Activated CD4-positive, alpha-beta T cell treated with anti-CD3 and anti-CD28 coated beads, Interleukin-2, amount 10 ng/mL, durations not matched to agents 7 days and 5 days (primary cell): ENCODE measurements at regions not wholly inside any gene's neighbourhood (a gene's known extent, or its start where the extent isn't known, plus 50 kb on each side); places are given as distances from the start of the nearest gene placed in this dataset.

ENCODE experiments used
- CTCF ChIA-PET: fragments of 350-600 bp; sonication (Branson Sonifier 250); formaldehyde crosslinking; loops from one replicate; lab custom pipeline; 2021; ENCODE audit warnings: antibody characterized with exemption; lab: Charles Lee
- POLR2A ChIA-PET: fragments of 350-600 bp; sonication (Branson Sonifier 250); formaldehyde crosslinking; loops from one replicate; lab custom pipeline; 2021; ENCODE audit warnings: antibody characterized with exemption; lab: Charles Lee
- DNase-seq: peaks from one replicate; pipeline ENCODE4 v3.0.0-alpha.2; 2020
- H3K27ac Mint-ChIP-seq: one replicate; pipeline ENCODE4 v1.8.0; 2021; ENCODE audit warnings: mild to moderate bottlenecking, moderate library complexity, mixed read lengths
- H3K27me3 Mint-ChIP-seq: one replicate; pipeline ENCODE4 v1.8.0; 2021; ENCODE audit warnings: mixed read lengths
- H3K36me3 Mint-ChIP-seq: one replicate; pipeline ENCODE4 v1.8.0; 2021; ENCODE audit warnings: low read depth, mixed read lengths
- H3K4me1 Mint-ChIP-seq: one replicate; pipeline ENCODE4 v1.8.0; 2021; ENCODE audit warnings: mixed read lengths
- H3K4me3 Mint-ChIP-seq: one replicate; pipeline ENCODE4 v1.8.0; 2021; ENCODE audit warnings: mild to moderate bottlenecking, moderate library complexity, mixed read lengths
- H3K9me3 Mint-ChIP-seq: one replicate; pipeline ENCODE4 v1.8.0; 2021; ENCODE audit warnings: mixed read lengths

DNA sequence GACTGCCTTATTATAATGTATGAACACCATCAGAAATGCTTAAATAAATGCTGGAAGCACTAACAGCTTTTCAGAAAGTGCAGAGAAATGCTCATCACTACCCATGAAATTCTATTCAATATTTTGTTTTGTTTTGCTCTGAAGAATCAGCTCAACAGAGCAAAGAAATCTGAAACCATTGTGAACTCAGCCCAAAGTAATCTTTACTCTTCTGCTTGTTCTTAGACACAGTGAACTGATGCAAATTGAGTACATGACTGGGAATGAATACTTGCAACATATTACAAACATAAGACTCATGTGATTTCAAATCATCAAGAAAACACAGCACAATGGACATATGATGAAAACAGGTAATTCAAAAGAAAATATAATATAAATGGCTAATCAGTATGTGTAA, 404.6 kb upstream of the OPRM1 start:
- Mint-ChIP-seq H3K9me3 (no peaks in the 10 kb centered on the region), H3K27me3 (no peaks in the 10 kb centered on the region), H3K4me1 (no peaks in the 10 kb centered on the region), H3K36me3 (no peaks in the 10 kb centered on the region), H3K4me3 (no peak overlapping the region), H3K27ac (no peak overlapping the region)
- ChIA-PET CTCF (no interaction called here), POLR2A (no interaction called here)
- DNase-seq = no peak

DNA sequence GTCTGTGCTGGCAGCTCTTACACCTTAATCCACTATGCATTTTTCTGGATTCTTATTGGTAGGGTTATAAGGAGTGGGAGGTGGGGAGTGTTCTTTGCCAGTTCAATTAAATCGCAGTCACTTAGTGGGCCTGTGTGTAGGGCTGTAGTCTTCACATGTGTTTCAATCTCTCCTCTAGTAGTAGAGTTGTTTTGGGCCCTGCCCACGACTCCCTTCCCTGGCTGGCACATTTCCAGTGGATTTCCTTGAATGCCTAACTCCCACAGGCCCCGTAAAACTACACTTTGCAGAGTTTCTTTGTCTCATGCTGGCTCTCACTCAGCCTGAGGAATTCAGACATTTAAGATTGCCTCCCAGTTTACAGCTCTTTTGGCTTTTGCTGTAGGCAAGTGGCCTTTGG, 414.0 kb upstream of the OPRM1 start:
- CTCF ChIA-PET = no interaction called here
- Mint-ChIP-seq H3K27ac (no peak overlapping the region), H3K4me1 (no peaks in the 10 kb centered on the region), H3K27me3 (no peaks in the 10 kb centered on the region), H3K4me3 (no peak overlapping the region), H3K36me3 (no peaks in the 10 kb centered on the region), H3K9me3 (no peaks in the 10 kb centered on the region)
- no peak for DNase-seq
- POLR2A ChIA-PET = no interaction called here

DNA sequence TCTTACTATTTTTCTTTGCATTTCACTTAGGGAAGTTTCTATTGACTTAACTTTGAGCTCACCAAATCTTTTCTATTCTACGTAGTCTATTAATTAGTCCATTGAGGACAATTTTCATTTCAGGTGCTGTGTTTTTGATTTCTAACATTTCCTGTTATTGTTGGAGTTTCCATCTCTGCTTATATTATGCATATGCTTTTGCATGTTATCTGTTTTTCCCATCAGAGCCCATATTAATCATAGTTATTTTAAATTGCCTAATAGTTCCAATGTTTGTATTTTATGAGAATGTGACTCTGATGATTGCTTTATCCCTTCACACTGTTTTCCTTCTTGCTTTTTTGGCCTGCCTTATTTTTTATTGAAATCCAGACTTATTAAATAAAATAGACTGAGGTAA, 414.5 kb upstream of the OPRM1 start:
- Mint-ChIP-seq H3K27me3 (no peaks in the 10 kb centered on the region), H3K27ac (no peak overlapping the region), H3K9me3 (no peaks in the 10 kb centered on the region), H3K4me1 (no peaks in the 10 kb centered on the region), H3K4me3 (no peak overlapping the region), H3K36me3 (no peaks in the 10 kb centered on the region)
- DNase-seq = no peak
- ChIA-PET POLR2A (no interaction called here), CTCF (no interaction called here)

DNA sequence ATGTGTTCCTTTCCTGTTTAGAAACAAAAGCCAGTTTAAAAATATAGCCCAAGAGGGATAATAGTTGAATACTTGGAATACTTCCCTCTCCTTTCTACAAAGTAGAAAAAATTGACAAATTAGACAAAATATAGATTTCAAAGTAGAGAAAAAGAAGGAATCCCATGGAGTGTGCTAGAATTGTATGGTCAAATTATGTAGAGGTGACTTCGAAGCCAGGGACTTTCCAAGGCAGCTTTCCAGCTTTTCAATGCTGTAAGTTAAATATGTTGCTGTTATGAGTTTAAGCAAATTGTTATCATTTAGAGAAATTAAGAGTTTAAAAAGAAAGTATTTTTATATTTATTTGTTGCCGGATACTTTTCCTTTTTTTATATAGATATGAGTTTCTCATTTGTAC, 415.5 kb upstream of the OPRM1 start:
- no peak overlapping the region for H3K4me3 Mint-ChIP-seq
- H3K27ac Mint-ChIP-seq = no peak overlapping the region
- ChIA-PET CTCF (no interaction called here), POLR2A (no interaction called here)
- no peak for DNase-seq
- H3K4me1 Mint-ChIP-seq = no peaks in the 10 kb centered on the region
- H3K9me3 Mint-ChIP-seq = no peaks in the 10 kb centered on the region
- no peaks in the 10 kb centered on the region for H3K36me3 Mint-ChIP-seq
- H3K27me3 Mint-ChIP-seq = no peaks in the 10 kb centered on the region

DNA sequence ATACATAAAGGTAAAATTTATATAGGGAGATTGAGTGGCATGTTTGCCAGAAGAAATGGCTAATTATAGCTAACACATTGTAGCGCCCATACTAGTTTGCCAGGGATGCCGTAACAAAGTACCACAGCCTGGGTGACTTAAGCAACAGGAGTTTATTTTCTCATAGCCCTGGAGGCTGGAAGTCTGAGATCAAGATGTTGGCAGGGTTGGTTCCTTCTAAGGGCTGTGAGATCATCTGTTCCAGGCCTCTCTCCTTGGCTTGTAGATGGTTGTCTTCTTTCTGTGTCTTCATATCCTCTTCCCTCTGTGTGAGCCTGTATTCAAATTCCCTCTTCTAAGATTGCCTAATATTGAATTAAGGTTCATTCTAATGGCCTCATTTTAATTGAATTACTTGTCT, 417.5 kb upstream of the OPRM1 start:
- Mint-ChIP-seq H3K36me3 (no peaks in the 10 kb centered on the region), H3K27me3 (no peaks in the 10 kb centered on the region), H3K9me3 (no peaks in the 10 kb centered on the region), H3K27ac (no peak overlapping the region), H3K4me1 (no peaks in the 10 kb centered on the region), H3K4me3 (no peak overlapping the region)
- ChIA-PET POLR2A (no interaction called here), CTCF (no interaction called here)
- DNase-seq = no peak

DNA sequence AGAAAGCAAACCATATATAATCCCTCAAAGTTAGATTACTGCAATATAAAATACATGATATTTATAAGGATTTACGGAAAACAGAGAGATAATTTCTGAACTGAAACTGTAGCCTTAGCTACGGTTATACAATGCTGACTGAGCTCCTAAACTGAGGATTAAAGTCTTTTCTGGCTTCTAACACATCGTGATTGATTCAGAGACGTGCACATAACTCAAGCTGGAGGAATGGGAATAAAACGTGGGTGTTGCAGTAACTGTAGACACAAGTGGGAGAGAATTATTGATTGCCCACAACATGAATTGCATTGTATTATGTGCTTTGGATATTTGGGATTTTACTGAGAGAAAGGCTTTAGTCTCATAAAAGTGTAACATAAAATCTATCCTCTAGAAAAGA, 418.0 kb upstream of the OPRM1 start:
- H3K4me1 Mint-ChIP-seq = no peaks in the 10 kb centered on the region

DNA sequence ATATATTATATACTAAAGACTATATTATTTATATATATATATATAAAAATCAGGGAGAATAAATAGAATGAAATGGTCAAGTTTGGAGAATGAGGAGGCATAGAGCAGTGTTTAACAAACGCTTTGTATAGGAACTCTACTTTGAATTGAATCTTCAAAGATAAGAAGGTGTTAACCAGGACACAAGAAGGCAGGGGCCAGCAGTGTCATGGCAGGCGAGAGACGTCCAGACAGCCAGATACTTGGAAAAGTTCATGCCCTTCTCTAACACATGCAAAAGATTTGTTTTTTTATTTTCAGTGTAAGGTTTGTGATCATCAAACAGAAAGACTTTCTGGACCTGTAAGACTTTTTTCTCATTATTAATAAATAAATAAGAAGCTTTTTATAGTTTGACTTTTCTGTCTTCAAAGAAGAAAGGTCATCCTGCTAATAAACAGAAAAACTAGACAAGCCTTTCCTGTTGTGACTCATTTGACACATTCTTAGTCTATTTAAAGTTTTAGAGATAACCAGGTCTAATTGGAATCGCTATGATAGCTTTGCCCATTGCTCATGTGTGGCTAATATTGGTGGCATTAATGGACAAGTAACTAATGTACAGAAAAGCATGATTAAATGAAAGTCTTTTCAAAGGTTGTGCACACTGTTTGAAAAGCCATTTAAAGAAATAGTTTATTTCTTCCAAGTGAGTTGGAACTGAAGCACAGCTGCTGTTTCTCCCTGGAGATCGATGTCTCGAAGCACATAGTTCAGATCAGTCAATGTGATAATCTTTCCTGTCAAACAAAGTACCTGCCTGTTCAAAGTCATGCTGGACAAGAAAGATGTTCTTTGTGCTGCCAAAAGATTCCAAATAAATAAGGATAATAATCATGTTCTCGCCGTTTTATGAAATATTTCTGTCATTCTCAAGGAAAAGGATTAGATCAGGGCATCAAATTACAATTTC, 420.4 kb upstream of the OPRM1 start:
- Mint-ChIP-seq H3K4me1 (no peaks in the 10 kb centered on the region), H3K9me3 (no peaks in the 10 kb centered on the region), H3K27me3 (no peaks in the 10 kb centered on the region), H3K4me3 (no peak overlapping the region), H3K27ac (no peak overlapping the region), H3K36me3 (no peaks in the 10 kb centered on the region)
- ChIA-PET CTCF (no interaction called here), POLR2A (interaction anchor here (0.6 kb wide), 1 partner anchor 12 kb away, joined by 3 read pairs; no protein-coding TSS in a partner anchor)
- DNase-seq = no peak

More for the DNA sequence above, 418.0 kb upstream of the OPRM1 start:
- no peaks in the 10 kb centered on the region for H3K9me3 Mint-ChIP-seq
- H3K27me3 Mint-ChIP-seq = no peaks in the 10 kb centered on the region
- no peaks in the 10 kb centered on the region for H3K36me3 Mint-ChIP-seq
- DNase-seq = no peak
- POLR2A ChIA-PET = no interaction called here
- no peak overlapping the region for H3K4me3 Mint-ChIP-seq
- no peak overlapping the region for H3K27ac Mint-ChIP-seq
- CTCF ChIA-PET = no interaction called here

DNA sequence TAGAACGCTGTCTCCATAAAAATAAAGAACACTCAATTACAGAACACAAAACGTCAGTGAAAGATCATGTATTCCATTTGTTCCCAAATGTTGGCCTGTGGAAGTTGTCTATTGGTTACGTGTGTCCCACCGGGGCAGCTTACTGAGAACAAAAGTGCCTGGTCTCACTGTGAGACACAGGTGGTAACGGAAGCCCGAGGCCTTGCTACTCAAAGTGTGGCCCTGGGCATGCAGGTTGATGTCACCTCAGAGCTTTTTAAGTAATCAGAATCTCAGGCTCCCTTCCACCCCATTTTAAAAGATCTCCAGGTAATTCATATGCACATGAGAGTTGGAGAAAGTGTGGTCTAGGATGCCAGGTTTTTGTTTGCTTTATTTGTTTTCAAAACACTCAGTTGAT, 422.5 kb upstream of the OPRM1 start:
- H3K27ac Mint-ChIP-seq = no peak overlapping the region
- no peaks in the 10 kb centered on the region for H3K4me1 Mint-ChIP-seq
- no peak for DNase-seq
- POLR2A ChIA-PET = no interaction called here
- H3K4me3 Mint-ChIP-seq = no peak overlapping the region
- no peaks in the 10 kb centered on the region for H3K9me3 Mint-ChIP-seq
- CTCF ChIA-PET = no interaction called here
- no peaks in the 10 kb centered on the region for H3K27me3 Mint-ChIP-seq
- H3K36me3 Mint-ChIP-seq = no peaks in the 10 kb centered on the region

DNA sequence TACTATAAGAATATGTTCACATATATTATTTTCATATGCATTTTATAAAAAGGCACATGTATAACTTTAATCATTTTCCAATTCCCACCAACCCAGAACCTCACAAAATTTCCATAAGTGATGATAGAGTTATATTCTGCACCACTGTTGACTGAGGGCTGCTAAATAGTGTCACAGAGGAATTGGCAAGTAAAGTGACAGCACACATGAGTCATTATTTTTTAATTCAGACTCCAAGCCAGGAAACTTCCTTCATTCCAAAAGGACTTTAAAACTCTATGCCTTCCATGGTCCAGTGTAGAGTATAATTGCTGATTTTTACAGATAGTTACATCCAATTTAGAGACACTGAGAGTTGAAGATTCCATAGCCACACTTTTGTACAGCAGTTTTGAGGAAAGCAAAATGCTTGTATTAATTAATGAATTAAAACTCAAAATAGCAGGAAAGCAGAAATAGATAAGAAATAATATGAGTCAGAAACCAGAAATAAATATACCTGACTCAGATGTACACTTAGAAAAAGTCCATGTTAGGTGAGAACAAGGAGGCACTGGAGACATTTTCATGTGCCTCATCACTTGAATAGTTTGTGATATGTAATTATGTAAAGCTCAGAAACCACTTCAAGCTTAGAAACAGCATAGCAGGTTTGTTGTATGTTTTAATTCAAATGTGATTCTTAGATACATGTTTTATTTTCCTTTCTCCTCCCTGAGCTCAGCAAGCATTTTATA, 425.2 kb upstream of the OPRM1 start:
- no peak overlapping the region for H3K27ac Mint-ChIP-seq
- POLR2A ChIA-PET = no interaction called here
- no peaks in the 10 kb centered on the region for H3K27me3 Mint-ChIP-seq
- H3K4me1 Mint-ChIP-seq = no peaks in the 10 kb centered on the region
- H3K4me3 Mint-ChIP-seq = no peak overlapping the region
- no peak for DNase-seq
- H3K9me3 Mint-ChIP-seq = no peaks in the 10 kb centered on the region
- H3K36me3 Mint-ChIP-seq = no peaks in the 10 kb centered on the region
- CTCF ChIA-PET = no interaction called here

DNA sequence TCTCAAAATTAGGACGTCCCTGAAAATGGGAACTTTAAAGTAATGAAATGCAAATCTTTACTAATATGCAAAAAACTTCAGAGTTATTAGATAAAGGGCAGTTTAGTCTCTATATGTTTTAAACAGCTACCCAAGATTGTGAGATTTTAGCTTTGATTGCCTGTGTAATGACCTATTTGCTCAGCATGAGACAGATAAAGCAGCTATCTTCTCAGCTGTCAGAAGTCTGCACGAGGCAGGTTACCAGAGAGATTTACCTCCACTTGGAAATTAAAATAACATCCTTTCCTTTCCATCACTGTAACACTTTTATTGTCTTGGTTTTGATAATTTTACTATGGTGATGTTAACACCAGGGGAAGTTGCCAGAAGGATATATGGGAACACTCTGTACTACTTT, 436.6 kb upstream of the OPRM1 start:
- no peaks in the 10 kb centered on the region for H3K27me3 Mint-ChIP-seq
- no peak overlapping the region for H3K27ac Mint-ChIP-seq
- ChIA-PET CTCF (no interaction called here), POLR2A (no interaction called here)
- DNase-seq = no peak
- no peaks in the 10 kb centered on the region for H3K9me3 Mint-ChIP-seq
- H3K4me3 Mint-ChIP-seq = no peak overlapping the region
- H3K36me3 Mint-ChIP-seq = no peaks in the 10 kb centered on the region
- no peaks in the 10 kb centered on the region for H3K4me1 Mint-ChIP-seq

DNA sequence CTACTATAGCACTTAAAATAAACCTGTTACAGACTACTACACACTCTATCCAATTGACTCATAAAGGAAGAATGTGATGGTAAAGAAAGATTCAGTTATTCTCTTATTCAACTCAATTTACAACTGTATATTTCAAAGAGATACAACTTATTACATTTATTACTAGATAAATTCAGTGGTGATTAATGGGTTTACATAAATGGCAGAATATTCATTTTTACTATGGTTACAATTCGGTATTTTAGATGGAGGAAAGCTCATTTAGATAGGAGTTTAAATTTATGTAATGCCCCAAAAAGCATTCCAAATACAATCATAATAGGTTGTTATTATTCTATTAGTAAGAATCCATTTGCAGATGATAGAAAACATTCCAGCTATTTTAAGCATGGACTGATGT, 439.1 kb upstream of the OPRM1 start:
- Mint-ChIP-seq H3K27me3 (peaks cover 3% of the 10 kb centered on the region), H3K4me3 (no peak overlapping the region), H3K27ac (no peak overlapping the region), H3K9me3 (no peaks in the 10 kb centered on the region), H3K4me1 (no peaks in the 10 kb centered on the region), H3K36me3 (no peaks in the 10 kb centered on the region)
- DNase-seq = no peak
- POLR2A ChIA-PET = no interaction called here
- CTCF ChIA-PET = no interaction called here

DNA sequence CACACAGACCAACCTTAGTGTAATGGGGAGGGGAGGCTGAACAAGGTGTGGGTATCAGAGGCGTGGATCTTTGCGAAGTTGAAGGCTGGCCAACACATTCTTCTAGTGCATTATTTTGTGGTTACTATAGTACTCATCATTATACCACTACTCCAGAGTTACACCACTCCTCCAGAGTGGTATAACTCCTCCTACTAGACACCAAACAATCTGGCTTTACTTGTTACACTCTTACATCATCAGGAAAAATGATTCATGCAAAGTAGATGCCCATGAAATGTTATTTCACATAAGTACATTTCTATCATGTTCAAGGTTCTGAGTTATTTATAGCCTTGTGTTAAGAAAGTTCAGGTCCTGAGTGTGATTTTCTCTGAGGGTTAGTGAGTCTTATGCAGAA, 443.1 kb upstream of the OPRM1 start:
- no peaks in the 10 kb centered on the region for H3K9me3 Mint-ChIP-seq
- DNase-seq = no peak
- peaks cover 20% of the 10 kb centered on the region for H3K4me1 Mint-ChIP-seq
- ChIA-PET CTCF (no interaction called here), POLR2A (no interaction called here)
- no peaks in the 10 kb centered on the region for H3K36me3 Mint-ChIP-seq
- H3K4me3 Mint-ChIP-seq = no peak overlapping the region
- peaks cover 3% of the 10 kb centered on the region for H3K27me3 Mint-ChIP-seq
- H3K27ac Mint-ChIP-seq = no peak overlapping the region

DNA sequence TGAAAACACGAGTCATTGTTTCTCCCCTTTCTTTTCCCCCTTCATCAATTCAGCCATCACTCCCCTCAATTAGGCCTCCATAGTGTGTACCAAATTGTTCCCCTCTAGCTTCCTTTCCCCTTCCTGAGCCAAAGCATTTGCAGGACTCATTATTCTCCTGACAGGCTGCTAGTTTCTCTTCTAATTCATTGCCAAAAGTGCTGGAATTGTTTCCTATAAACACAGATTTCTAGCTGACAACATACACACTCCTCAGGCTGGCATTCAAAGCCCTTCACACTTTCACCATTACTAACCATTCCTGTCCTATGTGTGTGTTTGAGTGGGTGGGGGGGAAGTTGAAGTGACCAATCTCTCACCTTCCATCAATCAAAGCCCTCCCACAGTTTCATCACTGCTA, 444.2 kb upstream of the OPRM1 start:
- H3K27me3 Mint-ChIP-seq = peaks cover 3% of the 10 kb centered on the region
- POLR2A ChIA-PET = no interaction called here
- no peak for DNase-seq
- H3K9me3 Mint-ChIP-seq = no peaks in the 10 kb centered on the region
- H3K4me3 Mint-ChIP-seq = no peak overlapping the region
- CTCF ChIA-PET = no interaction called here
- H3K4me1 Mint-ChIP-seq = peaks cover 27% of the 10 kb centered on the region
- no peaks in the 10 kb centered on the region for H3K36me3 Mint-ChIP-seq
- H3K27ac Mint-ChIP-seq = no peak overlapping the region
